PC-3 (cell line): ENCODE measurements at regions not wholly inside any gene's neighbourhood (a gene's known extent, or its start where the extent isn't known, plus 50 kb on each side); places are given as distances from the start of the nearest gene placed in this dataset.

Source experiments
- EZH2 ChIP-seq: fragments of 300-600 bp; sonication (generic); IDR thresholded peaks from one replicate; pipeline ENCODE4 v1.6.1; 2017; ENCODE audit warnings: antibody characterized with exemption, mild to moderate bottlenecking, low read length; ENCODE audit not compliant: unreplicated experiment
- TF ChIP-seq, protein P1 (sequence below): fragments of 300-600 bp; sonication (generic); conservative IDR thresholded peaks from 2 replicates; pipeline ENCODE4 v1.5.1; 2017; ENCODE audit warnings: antibody characterized with exemption, low read depth, mild to moderate bottlenecking, low read length

DNA sequence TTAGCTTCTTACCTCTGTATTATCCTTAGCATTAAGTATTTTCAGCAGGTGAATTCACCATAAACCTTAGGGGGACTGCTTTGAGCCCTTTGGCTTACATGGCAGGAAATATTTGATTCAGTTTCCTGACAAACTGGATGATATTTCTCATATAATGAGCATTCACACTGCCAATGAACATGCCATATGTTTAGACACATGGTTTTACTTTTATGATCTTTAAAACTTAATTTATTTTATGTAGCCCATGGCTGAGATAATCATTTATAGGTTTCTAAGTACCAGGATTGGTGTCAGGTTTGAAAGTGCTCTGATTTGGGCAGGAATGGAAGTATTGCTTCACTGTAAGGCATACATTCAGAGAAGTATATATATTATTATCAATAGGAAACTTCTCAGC lies 319.1 kb downstream of the ZPLD1 start:
- TF ChIP-seq, protein P1, sequence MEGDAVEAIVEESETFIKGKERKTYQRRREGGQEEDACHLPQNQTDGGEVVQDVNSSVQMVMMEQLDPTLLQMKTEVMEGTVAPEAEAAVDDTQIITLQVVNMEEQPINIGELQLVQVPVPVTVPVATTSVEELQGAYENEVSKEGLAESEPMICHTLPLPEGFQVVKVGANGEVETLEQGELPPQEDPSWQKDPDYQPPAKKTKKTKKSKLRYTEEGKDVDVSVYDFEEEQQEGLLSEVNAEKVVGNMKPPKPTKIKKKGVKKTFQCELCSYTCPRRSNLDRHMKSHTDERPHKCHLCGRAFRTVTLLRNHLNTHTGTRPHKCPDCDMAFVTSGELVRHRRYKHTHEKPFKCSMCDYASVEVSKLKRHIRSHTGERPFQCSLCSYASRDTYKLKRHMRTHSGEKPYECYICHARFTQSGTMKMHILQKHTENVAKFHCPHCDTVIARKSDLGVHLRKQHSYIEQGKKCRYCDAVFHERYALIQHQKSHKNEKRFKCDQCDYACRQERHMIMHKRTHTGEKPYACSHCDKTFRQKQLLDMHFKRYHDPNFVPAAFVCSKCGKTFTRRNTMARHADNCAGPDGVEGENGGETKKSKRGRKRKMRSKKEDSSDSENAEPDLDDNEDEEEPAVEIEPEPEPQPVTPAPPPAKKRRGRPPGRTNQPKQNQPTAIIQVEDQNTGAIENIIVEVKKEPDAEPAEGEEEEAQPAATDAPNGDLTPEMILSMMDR: no peak
- no peak for TF ChIP-seq EZH2
